ENCODE measurements at regions not wholly inside any gene's neighbourhood (a gene's known extent, or its start where the extent isn't known, plus 50 kb on each side); places are given as distances from the start of the nearest gene placed in this dataset.

DNA sequence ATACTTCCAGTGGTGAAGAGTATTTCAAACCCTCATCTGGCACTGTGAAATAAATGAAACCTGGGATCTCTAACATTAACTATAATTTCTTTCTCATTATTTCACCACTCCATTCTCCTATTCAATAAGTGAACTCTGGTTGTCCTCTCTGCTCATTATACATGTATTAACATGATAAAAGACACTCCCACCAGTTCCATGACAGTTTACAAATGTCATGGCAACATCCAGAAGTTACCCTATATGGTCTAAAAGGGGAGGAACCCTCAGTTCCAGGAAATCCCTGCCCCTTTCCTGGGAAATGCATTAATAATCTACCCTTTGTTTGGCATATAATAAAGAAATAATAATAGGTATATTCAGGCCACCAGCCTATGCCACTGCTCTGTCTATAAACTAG, 62.7 kb upstream of the BRINP3 start:
- no peak overlapping the region for H3K4me3 ChIP-seq (ENCODE audit: low read depth in 1 of 2, low read length in 2 of 2)
- H3K9ac ChIP-seq (ENCODE audit: low read depth, low read length), result no peak overlapping the region
- H3K4me1 ChIP-seq (ENCODE audit: insufficient read depth, low read length), result no peaks in the 10 kb centered on the region
- H2AFZ ChIP-seq (ENCODE audit: low read depth, low read length), result no peak overlapping the region
- H3K27me3 ChIP-seq (ENCODE audit: insufficient read depth, low read length, poor library complexity), result no peaks in the 10 kb centered on the region
- no peaks in the 10 kb centered on the region for H3K36me3 ChIP-seq (ENCODE audit: insufficient read depth, low read length)
- no peaks in the 10 kb centered on the region for H4K20me1 ChIP-seq (ENCODE audit: insufficient read depth, low read length)
- no peaks in the 10 kb centered on the region for H3K9me3 ChIP-seq (ENCODE audit: insufficient read depth, low read length, severe bottlenecking)
- H3K79me2 ChIP-seq (ENCODE audit: insufficient read depth, low read length), result no peaks in the 10 kb centered on the region
- H3K4me2 ChIP-seq (ENCODE audit: insufficient read depth, low read length), result no peak overlapping the region
- no peak for ATAC-seq (ENCODE audit: insufficient read depth, low read depth)
- H3K27ac ChIP-seq (ENCODE audit: low read length), result no peak overlapping the region
- TF ChIP-seq, protein P1, sequence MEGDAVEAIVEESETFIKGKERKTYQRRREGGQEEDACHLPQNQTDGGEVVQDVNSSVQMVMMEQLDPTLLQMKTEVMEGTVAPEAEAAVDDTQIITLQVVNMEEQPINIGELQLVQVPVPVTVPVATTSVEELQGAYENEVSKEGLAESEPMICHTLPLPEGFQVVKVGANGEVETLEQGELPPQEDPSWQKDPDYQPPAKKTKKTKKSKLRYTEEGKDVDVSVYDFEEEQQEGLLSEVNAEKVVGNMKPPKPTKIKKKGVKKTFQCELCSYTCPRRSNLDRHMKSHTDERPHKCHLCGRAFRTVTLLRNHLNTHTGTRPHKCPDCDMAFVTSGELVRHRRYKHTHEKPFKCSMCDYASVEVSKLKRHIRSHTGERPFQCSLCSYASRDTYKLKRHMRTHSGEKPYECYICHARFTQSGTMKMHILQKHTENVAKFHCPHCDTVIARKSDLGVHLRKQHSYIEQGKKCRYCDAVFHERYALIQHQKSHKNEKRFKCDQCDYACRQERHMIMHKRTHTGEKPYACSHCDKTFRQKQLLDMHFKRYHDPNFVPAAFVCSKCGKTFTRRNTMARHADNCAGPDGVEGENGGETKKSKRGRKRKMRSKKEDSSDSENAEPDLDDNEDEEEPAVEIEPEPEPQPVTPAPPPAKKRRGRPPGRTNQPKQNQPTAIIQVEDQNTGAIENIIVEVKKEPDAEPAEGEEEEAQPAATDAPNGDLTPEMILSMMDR (IDR thresholded peaks at IDR 0.05; ENCODE audit: borderline replicate concordance, extremely low read depth, low read length, poor library complexity, severe bottlenecking), result no peak
- no peak for TF ChIP-seq EZH2 (IDR thresholded peaks at IDR 0.05; ENCODE audit: borderline replicate concordance, low read depth, low read length, severe bottlenecking)
- DNase-seq, result no peak

DNA sequence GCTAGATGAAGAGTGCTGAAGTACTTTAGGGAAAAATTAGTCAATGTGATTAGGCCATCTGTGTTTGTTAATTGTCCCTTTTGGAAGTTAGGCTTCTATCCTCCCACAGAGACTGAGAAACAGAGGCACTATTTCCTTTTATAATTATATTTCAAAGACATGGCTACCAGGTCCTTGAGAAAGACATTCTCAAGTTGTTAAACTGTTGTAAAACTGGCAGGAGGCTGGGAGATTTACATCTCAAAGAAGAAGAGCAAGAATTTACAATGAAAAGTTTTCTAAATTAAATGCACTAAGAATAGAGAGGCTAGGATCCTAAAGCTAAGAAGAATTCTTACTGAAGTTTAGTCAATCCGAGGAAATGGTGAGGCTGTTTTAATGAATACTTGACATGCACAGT, 74.0 kb upstream of the BRINP3 start:
- H3K9ac ChIP-seq (ENCODE audit: low read depth, low read length), result no peak overlapping the region
- H3K4me2 ChIP-seq (ENCODE audit: insufficient read depth, low read length), result no peak overlapping the region
- H4K20me1 ChIP-seq (ENCODE audit: insufficient read depth, low read length), result no peaks in the 10 kb centered on the region
- ATAC-seq (ENCODE audit: insufficient read depth, low read depth), result no peak
- H3K79me2 ChIP-seq (ENCODE audit: insufficient read depth, low read length), result no peaks in the 10 kb centered on the region
- no peaks in the 10 kb centered on the region for H3K36me3 ChIP-seq (ENCODE audit: insufficient read depth, low read length)
- H3K4me3 ChIP-seq (ENCODE audit: low read depth in 1 of 2, low read length in 2 of 2), result no peak overlapping the region
- H2AFZ ChIP-seq (ENCODE audit: low read depth, low read length), result no peak overlapping the region
- H3K27ac ChIP-seq (ENCODE audit: low read length), result no peak overlapping the region
- no peaks in the 10 kb centered on the region for H3K4me1 ChIP-seq (ENCODE audit: insufficient read depth, low read length)
- no peaks in the 10 kb centered on the region for H3K27me3 ChIP-seq (ENCODE audit: insufficient read depth, low read length, poor library complexity)
- no peak for TF ChIP-seq EZH2 (IDR thresholded peaks at IDR 0.05; ENCODE audit: borderline replicate concordance, low read depth, low read length, severe bottlenecking)
- TF ChIP-seq, protein P1 (IDR thresholded peaks at IDR 0.05; ENCODE audit: borderline replicate concordance, extremely low read depth, low read length, poor library complexity, severe bottlenecking), result no peak
- H3K9me3 ChIP-seq (ENCODE audit: insufficient read depth, low read length, severe bottlenecking), result no peaks in the 10 kb centered on the region
- DNase-seq, result no peak

DNA sequence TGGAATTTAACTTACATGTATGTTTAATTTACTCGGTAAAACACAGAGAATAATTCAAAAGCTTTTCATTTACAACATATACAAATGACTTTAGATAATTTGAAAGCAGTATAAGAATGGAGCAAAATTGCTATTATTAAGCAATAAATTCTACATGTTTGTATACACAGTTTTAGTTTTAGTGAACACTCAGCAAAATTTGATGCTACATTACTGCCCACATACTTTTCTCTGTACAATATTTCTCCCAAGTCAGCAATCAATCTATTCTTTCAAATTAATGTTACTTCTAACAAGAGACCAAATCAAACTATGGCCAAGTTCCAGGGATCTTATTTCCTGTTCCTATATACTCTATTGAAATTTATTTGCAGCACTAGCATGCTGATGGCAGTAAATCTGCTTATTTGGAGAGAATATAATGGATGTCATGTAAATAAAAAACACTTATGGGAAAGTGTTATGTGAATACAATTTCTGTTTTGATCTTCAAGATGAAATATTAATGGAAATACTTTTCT, 82.6 kb upstream of the BRINP3 start:
- Histone ChIP-seq H3K36me3 (ENCODE audit: insufficient read depth, low read length) (no peaks in the 10 kb centered on the region), H3K27ac (ENCODE audit: low read length) (no peak overlapping the region), H3K27me3 (ENCODE audit: insufficient read depth, low read length, poor library complexity) (no peaks in the 10 kb centered on the region), H3K9ac (ENCODE audit: low read depth, low read length) (no peak overlapping the region), H3K4me1 (ENCODE audit: insufficient read depth, low read length) (no peaks in the 10 kb centered on the region), H2AFZ (ENCODE audit: low read depth, low read length) (no peak overlapping the region), H3K79me2 (ENCODE audit: insufficient read depth, low read length) (no peaks in the 10 kb centered on the region), H3K4me3 (ENCODE audit: low read depth in 1 of 2, low read length in 2 of 2) (no peak overlapping the region), H3K4me2 (ENCODE audit: insufficient read depth, low read length) (no peak overlapping the region), H4K20me1 (ENCODE audit: insufficient read depth, low read length) (no peaks in the 10 kb centered on the region), H3K9me3 (ENCODE audit: insufficient read depth, low read length, severe bottlenecking) (peaks cover 6% of the 10 kb centered on the region)
- ATAC-seq (ENCODE audit: insufficient read depth, low read depth), result no peak
- no peak for DNase-seq
- TF ChIP-seq EZH2 (IDR thresholded peaks at IDR 0.05; ENCODE audit: borderline replicate concordance, low read depth, low read length, severe bottlenecking), result no peak
- TF ChIP-seq, protein P1 (IDR thresholded peaks at IDR 0.05; ENCODE audit: borderline replicate concordance, extremely low read depth, low read length, poor library complexity, severe bottlenecking), result no peak

DNA sequence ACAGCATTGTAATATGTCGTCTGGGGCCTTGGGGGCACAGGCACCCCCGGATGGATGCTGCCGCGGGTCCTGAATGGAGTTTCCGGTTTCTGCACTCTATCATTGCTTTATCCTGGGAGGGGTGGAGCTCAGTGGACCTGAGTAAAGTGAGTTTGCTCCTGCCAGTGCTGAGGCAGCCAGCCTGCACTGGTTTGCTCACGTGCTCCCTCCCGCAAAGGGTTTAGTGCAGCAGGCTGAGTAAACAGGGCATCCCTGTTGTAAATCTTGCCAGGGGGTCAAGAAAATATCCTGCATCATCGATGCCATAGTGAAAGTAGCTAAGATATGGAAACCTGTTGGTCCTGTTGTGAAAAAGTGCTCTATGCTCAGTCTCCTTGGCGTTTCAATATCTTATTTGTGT, 85.6 kb upstream of the BRINP3 start:
- Histone ChIP-seq H3K79me2 (ENCODE audit: insufficient read depth, low read length) (no peaks in the 10 kb centered on the region), H3K4me3 (ENCODE audit: low read depth in 1 of 2, low read length in 2 of 2) (no peak overlapping the region), H3K27ac (ENCODE audit: low read length) (no peak overlapping the region), H3K9ac (ENCODE audit: low read depth, low read length) (no peak overlapping the region), H3K27me3 (ENCODE audit: insufficient read depth, low read length, poor library complexity) (no peaks in the 10 kb centered on the region), H3K4me1 (ENCODE audit: insufficient read depth, low read length) (no peaks in the 10 kb centered on the region), H2AFZ (ENCODE audit: low read depth, low read length) (no peak overlapping the region), H3K9me3 (ENCODE audit: insufficient read depth, low read length, severe bottlenecking) (peaks cover 6% of the 10 kb centered on the region), H3K4me2 (ENCODE audit: insufficient read depth, low read length) (no peak overlapping the region), H3K36me3 (ENCODE audit: insufficient read depth, low read length) (no peaks in the 10 kb centered on the region), H4K20me1 (ENCODE audit: insufficient read depth, low read length) (no peaks in the 10 kb centered on the region)
- no peak for DNase-seq
- no peak for ATAC-seq (ENCODE audit: insufficient read depth, low read depth)
- TF ChIP-seq, protein P1 (IDR thresholded peaks at IDR 0.05; ENCODE audit: borderline replicate concordance, extremely low read depth, low read length, poor library complexity, severe bottlenecking), result no peak
- no peak for TF ChIP-seq EZH2 (IDR thresholded peaks at IDR 0.05; ENCODE audit: borderline replicate concordance, low read depth, low read length, severe bottlenecking)
